GM12891 (cell line): ENCODE measurements at regions not wholly inside any gene's neighbourhood (a gene's known extent, or its start where the extent isn't known, plus 50 kb on each side); places are given as distances from the start of the nearest gene placed in this dataset.

Source experiments
- POLR2A ChIP-seq: IDR thresholded peaks from 2 replicates; pipeline ENCODE4 v1.6.1; 2011; ENCODE audit warnings: low read depth, low read length, control low read depth
- POLR2AphosphoS5 ChIP-seq: IDR thresholded peaks from 2 replicates; pipeline ENCODE4 v1.6.1; 2011; ENCODE audit warnings: low read depth, low read length, control low read depth
- POU2F2 ChIP-seq: IDR thresholded peaks from 2 replicates; pipeline ENCODE4 v1.6.1; 2011; ENCODE audit warnings: low read depth, mild to moderate bottlenecking, control low read depth, low read length, moderate library complexity
- TAF1 ChIP-seq: IDR thresholded peaks from 2 replicates; pipeline ENCODE4 v1.6.1; 2011; ENCODE audit warnings: low read depth, low read length, control low read depth

- TF ChIP-seq POLR2AphosphoS5 = no peak
- no peak for TF ChIP-seq POLR2A
- TF ChIP-seq TAF1 = no peak
- no peak for TF ChIP-seq POU2F2
Observed at GRCh38 chr4:37109756-37110155, 134.8 kb upstream of the NWD2 start.
